Esophagus muscularis mucosa (tissue), 4 donors: ENCODE measurements at regions not wholly inside any gene's neighbourhood (a gene's known extent, or its start where the extent isn't known, plus 50 kb on each side); places are given as distances from the start of the nearest gene placed in this dataset.
"Not testable (repeated sequence)": the region's sequence is repeated elsewhere in the genome, so short reads cannot be mapped to it uniquely, and the experiment has no call there.

Experiments
- DNase-seq: peaks from one replicate; pipeline ENCODE4 v3.0.0-alpha.2; 2017; ENCODE audit errors: extremely low spot score
- H3K27ac ChIP-seq, 4 donors: fragments of 200-600 bp; sonication (generic); replicated peaks in 1 of 4; 1 replicate in 3 of 4; 2 replicates in 1 of 4; pipeline ENCODE4 v1.5.1; 2016 to 2019; ENCODE audit warnings: mild to moderate bottlenecking in 1 of 4
- H3K27me3 ChIP-seq, 4 donors: fragments of 200-600 bp; sonication (generic); one replicate each; pipeline versions ENCODE4 v1.5.1 to v1.6.0; 2016 to 2019
- H3K36me3 ChIP-seq, 4 donors: fragments of 200-600 bp; sonication (generic); one replicate each; pipeline ENCODE4 v1.5.1; 2016 to 2019
- H3K4me1 ChIP-seq, 4 donors: fragments of 200-600 bp; sonication (generic); one replicate each; pipeline ENCODE4 v1.5.1; 2016 to 2019
- H3K4me3 ChIP-seq, 4 donors: fragments of 200-600 bp; sonication (generic); 1 replicate in 2 of 4; 2 replicates in 2 of 4; pipeline ENCODE4 v1.5.1; 2016 to 2019; ENCODE audit warnings: mild to moderate bottlenecking in 4 of 4, moderate library complexity in 1 of 4
- H3K9me3 ChIP-seq, 4 donors: fragments of 200-600 bp; sonication (generic); 1 replicate in 3 of 4; 2 replicates in 1 of 4; pipeline ENCODE4 v1.5.1; 2016 to 2019
- EP300 ChIP-seq: sonication (generic); formaldehyde crosslinking; IDR thresholded peaks from one replicate; pipeline ENCODE4 v1.6.1; 2017; ENCODE audit warnings: antibody characterized with exemption
- POLR2A ChIP-seq: fragments of 450-650 bp; IDR thresholded peaks from one replicate; pipeline ENCODE4 v1.6.1; 2017; ENCODE audit warnings: antibody characterized with exemption, moderate library complexity, mild to moderate bottlenecking, low read depth
- POLR2AphosphoS5 ChIP-seq, 2 donors: sonication (generic); formaldehyde crosslinking; IDR thresholded peaks; one replicate each; pipeline ENCODE4 v1.6.1; 2017; ENCODE audit warnings: antibody characterized with exemption in 2 of 2
- WGBS: methylation state at CpG from one replicate; pipeline ENCODE4 v1.1.5; 2018; 5-methylcytosine and 5-hydroxymethylcytosine counted together
- intact Hi-C: fragments of 100-400 bp; cut with DNase I; formaldehyde crosslinking; loops from one replicate; pipeline ENCODE4 v1.15.1; 2023
- TF ChIP-seq, protein P1 (sequence below), 3 experiments: fragments of 200-600 bp in 2 of 3; fragments of 450-650 bp in 1 of 3; sonication (generic) in 2 of 3; IDR thresholded peaks; one replicate each; pipeline ENCODE4 v1.5.1; 2017 to 2019; ENCODE audit warnings: antibody characterized with exemption in 3 of 3, mild to moderate bottlenecking in 2 of 3, moderate library complexity in 1 of 3

DNA sequence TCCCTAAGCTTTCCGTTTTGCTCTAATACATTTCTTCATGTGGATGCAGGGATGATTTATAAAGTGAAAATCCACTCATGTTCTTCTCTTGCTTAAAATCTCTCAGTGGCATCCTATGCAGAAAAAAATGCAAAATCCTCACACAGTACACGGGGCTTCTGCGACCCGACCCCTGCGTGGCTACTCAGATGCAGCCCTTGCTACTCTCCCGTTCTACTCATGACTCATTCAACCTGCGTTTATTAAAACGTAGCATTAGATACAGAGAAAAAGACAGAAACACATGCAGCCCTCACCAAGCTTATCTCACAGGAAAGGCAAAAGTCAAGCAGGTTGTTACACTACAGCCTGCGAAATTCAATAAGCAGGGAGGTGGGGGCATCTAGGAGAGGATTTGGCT is 284.4 kb upstream of the PFKP start:
- WGBS = 70% methylated on average over 9 of the region's 9 CpGs
- DNase-seq = no peak
- Histone ChIP-seq H3K4me1 (no peaks in the 10 kb centered on the region), H3K27ac (no peak overlapping the region), H3K36me3 (no peaks in the 10 kb centered on the region), H3K27me3 (peaks cover 0 to 13% (median 0%) of the 10 kb centered on the region in 4 donors), H3K4me3 (no peak overlapping the region), H3K9me3 (no peaks in the 10 kb centered on the region)
- TF ChIP-seq POLR2A (no peak), EP300 (no peak)
- TF ChIP-seq, protein P1, sequence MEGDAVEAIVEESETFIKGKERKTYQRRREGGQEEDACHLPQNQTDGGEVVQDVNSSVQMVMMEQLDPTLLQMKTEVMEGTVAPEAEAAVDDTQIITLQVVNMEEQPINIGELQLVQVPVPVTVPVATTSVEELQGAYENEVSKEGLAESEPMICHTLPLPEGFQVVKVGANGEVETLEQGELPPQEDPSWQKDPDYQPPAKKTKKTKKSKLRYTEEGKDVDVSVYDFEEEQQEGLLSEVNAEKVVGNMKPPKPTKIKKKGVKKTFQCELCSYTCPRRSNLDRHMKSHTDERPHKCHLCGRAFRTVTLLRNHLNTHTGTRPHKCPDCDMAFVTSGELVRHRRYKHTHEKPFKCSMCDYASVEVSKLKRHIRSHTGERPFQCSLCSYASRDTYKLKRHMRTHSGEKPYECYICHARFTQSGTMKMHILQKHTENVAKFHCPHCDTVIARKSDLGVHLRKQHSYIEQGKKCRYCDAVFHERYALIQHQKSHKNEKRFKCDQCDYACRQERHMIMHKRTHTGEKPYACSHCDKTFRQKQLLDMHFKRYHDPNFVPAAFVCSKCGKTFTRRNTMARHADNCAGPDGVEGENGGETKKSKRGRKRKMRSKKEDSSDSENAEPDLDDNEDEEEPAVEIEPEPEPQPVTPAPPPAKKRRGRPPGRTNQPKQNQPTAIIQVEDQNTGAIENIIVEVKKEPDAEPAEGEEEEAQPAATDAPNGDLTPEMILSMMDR (IDR thresholded peaks at IDR 0.05) = no peak
- intact Hi-C loops = no loop called here

DNA sequence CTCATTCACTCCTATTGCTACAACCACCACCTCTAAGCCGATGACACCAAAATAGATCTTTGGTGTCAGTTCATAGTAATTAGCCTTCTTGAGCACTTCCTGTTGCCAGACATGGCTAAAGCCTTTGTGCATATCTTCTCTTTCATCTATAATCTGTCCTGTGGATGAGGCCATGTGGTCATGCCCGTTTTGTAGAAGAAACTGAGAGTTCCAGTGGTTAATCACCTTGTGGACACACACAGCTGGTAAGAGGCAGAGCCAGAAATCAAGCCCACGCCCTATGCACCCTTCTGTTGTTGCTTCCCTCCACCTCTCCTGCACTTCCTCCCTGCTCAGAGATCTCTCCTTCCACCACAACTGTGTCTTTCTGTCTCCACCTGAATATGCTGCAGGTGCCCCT is 285.1 kb upstream of the PFKP start:
- Histone ChIP-seq H3K4me3 (no peak overlapping the region), H3K36me3 (no peaks in the 10 kb centered on the region), H3K4me1 (peaks cover 0 to 1% (median 0%) of the 10 kb centered on the region in 4 donors), H3K9me3 (no peaks in the 10 kb centered on the region), H3K27me3 (peaks cover 0 to 13% (median 0%) of the 10 kb centered on the region in 4 donors), H3K27ac (no peak overlapping the region)
- intact Hi-C loops = no loop called here
- no peak for TF ChIP-seq POLR2AphosphoS5 (IDR thresholded peaks at IDR 0.05)
- no peak for TF ChIP-seq EP300
- TF ChIP-seq POLR2A = no peak
- TF ChIP-seq, protein P1 (IDR thresholded peaks at IDR 0.05) = no peak
- DNase-seq = no peak
- 67% methylated on average over 3 of the region's 3 CpGs for WGBS

DNA sequence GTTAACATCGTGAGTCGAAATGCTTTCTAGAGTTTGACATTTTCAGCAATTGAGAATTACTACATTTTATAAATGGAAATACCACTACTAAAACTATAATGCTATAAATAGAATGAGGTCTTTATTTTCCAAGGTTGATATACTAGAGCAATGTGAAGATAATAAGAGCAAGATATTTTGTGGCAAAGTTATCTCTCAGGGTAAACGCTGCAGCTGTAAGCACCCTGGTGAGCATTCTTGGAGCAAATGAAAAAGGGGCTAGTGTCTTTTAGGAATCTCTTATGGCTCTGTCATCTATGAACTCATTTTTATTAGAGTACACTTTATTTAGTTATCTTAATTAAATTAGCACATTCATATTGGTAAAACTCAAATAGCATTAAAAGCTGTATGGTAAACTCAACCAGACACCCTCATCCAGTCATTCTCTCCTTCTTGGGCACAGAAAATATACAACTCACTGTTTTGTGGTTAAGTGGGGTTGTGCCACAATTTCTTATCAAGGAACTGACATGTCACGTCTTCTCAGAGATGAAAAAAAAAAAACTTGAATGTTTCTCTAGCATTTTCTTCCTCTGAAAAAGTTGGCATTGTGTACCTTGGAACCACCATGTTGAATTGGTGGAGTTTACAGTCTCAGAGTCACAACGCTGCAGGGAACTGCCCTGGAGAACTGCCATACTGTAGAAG is 289.5 kb upstream of the PFKP start:
- Histone ChIP-seq H3K9me3 (no peaks in the 10 kb centered on the region), H3K27me3 (peaks cover 0 to 16% (median 0%) of the 10 kb centered on the region in 4 donors), H3K27ac (no peak overlapping the region), H3K4me3 (no peak overlapping the region), H3K4me1 (peaks cover 0 to 12% (median 3%) of the 10 kb centered on the region in 4 donors), H3K36me3 (no peaks in the 10 kb centered on the region)
- intact Hi-C loops = no loop called here
- no peak for TF ChIP-seq EP300
- no peak for TF ChIP-seq POLR2AphosphoS5 (IDR thresholded peaks at IDR 0.05)
- TF ChIP-seq POLR2A = no peak
- TF ChIP-seq, protein P1 (IDR thresholded peaks at IDR 0.05) = no peak
- 54% methylated on average over 5 of the region's 5 CpGs for WGBS
- no peak for DNase-seq

DNA sequence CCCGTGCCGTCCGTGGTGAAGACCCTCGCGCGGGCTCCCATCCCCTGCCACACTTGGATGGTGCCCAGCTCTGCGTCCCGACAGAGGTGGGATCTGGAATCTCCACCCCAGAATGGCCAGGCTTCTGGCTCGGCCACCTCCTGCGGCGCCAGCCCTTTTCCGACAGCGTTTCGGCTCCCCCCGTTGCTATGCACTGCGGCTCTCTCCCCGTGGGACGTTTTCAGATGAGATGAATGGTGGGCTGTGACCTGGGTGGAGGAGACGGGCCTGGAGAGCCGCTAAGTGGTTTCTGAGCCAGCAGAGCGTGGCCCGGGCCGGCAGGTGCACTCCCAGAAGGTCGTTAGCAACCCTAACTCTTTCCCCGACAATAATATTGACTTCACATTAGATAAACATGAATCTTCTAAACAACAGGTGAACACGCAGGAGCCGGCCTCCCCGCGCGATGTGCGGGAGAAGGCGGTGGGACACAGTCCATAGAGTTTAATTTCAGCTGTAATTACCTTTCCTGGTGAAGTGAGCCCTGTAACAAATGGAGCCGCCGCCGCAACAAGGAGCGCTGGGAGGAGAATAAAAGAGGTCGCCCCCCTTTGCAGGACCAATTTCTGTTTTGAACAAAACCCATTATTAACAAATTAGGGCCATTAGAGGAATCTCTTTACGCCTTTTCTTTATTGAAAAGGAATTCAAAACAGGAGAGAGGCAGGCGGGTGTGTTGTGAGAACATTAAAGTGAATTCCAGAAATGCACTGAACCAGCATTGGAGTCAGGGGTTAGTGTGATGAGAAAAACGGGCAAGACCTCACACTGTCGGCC is 294.3 kb upstream of the PFKP start:
- Histone ChIP-seq H3K9me3 (no peaks in the 10 kb centered on the region), H3K27ac (no peak overlapping the region), H3K4me3 (no peak overlapping the region), H3K36me3 (no peaks in the 10 kb centered on the region), H3K4me1 (peaks cover 0 to 12% (median 3%) of the 10 kb centered on the region in 4 donors), H3K27me3 (peaks cover 0 to 8% (median 0%) of the 10 kb centered on the region in 4 donors)
- intact Hi-C loops = no loop called here
- no peak for TF ChIP-seq EP300
- no peak for DNase-seq
- 87% methylated on average over 38 of the region's 41 CpGs for WGBS

DNA sequence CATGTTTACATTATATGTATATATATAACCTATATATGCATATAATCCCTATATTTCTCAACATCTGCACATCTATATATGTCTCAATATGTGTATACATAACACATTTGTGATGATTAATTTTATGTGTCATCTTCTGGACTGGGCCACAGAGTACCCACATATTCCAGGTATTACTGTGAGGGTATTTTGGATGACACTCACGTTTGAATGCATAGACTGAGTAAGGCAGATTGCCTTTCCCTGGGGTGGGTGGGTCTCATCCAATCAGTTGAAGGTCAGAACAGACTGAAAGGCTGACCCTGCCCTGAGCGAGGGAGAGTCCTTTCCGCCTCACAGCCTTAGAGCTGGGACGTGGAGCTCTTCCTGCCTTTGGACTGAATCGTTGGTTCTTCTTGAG is 295.2 kb upstream of the PFKP start:
- no peak overlapping the region for H3K4me3 ChIP-seq
- intact Hi-C loops = no loop called here
- DNase-seq = no peak
- no peak overlapping the region for H3K27ac ChIP-seq
- H3K27me3 ChIP-seq = peaks cover 0 to 8% (median 0%) of the 10 kb centered on the region in 4 donors
- H3K4me1 ChIP-seq = peaks cover 0 to 10% (median 3%) of the 10 kb centered on the region in 4 donors
- TF ChIP-seq, protein P1 (IDR thresholded peaks at IDR 0.05) = no peak
- TF ChIP-seq POLR2A (no peak), EP300 (no peak), POLR2AphosphoS5 (IDR thresholded peaks at IDR 0.05) (no peak)
- H3K36me3 ChIP-seq = no peaks in the 10 kb centered on the region
- WGBS = 91% methylated on average over 5 of the region's 5 CpGs
- no peaks in the 10 kb centered on the region for H3K9me3 ChIP-seq

DNA sequence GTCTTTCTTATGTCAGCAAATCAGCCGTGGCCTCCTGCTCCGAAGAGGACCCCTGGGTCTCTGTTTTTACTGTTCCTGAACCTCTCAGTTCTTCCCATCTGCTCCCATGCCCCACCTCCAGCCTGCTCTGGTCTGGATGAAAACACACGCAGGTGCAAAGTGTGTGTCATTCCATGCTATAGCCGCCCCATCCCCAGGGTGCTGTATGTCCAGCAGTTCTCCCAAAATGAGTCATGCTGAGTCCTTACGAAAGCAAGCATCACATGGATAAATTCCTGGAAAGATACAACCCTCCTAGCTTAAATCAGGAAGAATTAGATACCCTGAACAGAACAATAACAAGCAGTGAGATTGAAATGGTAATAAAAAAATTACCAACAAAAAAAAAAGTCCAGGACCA is 300.1 kb upstream of the PFKP start:
- H3K27me3 ChIP-seq = peaks cover 0 to 19% (median 0%) of the 10 kb centered on the region in 4 donors
- H3K36me3 ChIP-seq, H3K4me3 ChIP-seq, H3K9me3 ChIP-seq, H3K27ac ChIP-seq, intact Hi-C loops, DNase-seq, H3K4me1 ChIP-seq: not testable (repeated sequence)
- WGBS = 66% methylated on average over 5 of the region's 5 CpGs
